Sigmoid colon (tissue), 6 donors: ENCODE measurements at regions not wholly inside any gene's neighbourhood (a gene's known extent, or its start where the extent isn't known, plus 50 kb on each side); places are given as distances from the start of the nearest gene placed in this dataset.

Experiments used
- DNase-seq: peaks from one replicate; pipeline ENCODE4 v3.0.0-alpha.2; 2019
- H3K27ac ChIP-seq, 4 donors: fragments of 200-600 bp; sonication (generic); one replicate each; pipeline ENCODE4 v1.5.1; 2016 to 2019; ENCODE audit warnings: mild to moderate bottlenecking in 1 of 4
- H3K27me3 ChIP-seq, 3 donors: fragments of 200-600 bp; sonication (generic); one replicate each; pipeline ENCODE4 v1.5.1; 2019; ENCODE audit warnings: mild to moderate bottlenecking in 1 of 3
- H3K36me3 ChIP-seq, 4 donors: fragments of 200-600 bp; sonication (generic); one replicate each; pipeline ENCODE4 v1.5.1; 2016 to 2019
- H3K4me1 ChIP-seq, 4 donors: fragments of 200-600 bp; sonication (generic); one replicate each; pipeline ENCODE4 v1.5.1; 2017 to 2019
- H3K4me3 ChIP-seq, 4 donors: fragments of 200-600 bp; sonication (generic); one replicate each; pipeline ENCODE4 v1.5.1; 2017 to 2019; ENCODE audit warnings: mild to moderate bottlenecking in 2 of 4, moderate library complexity in 1 of 4
- H3K9me3 ChIP-seq, 4 donors: fragments of 200-600 bp in 3 of 4; sonication (generic) in 3 of 4; one replicate each; pipeline versions ENCODE4 v1.5.1 to v1.6.1; 2013 to 2019
- CTCF ChIP-seq, 4 experiments: fragments of 450-650 bp in 3 of 4; fragments of 200-600 bp in 1 of 4; IDR thresholded peaks; one replicate each; pipeline ENCODE4 v1.5.1; 2016 to 2019; ENCODE audit warnings: antibody characterized with exemption in 4 of 4, mild to moderate bottlenecking in 3 of 4, moderate library complexity in 2 of 4
- EP300 ChIP-seq, 4 donors: sonication (generic); formaldehyde crosslinking; IDR thresholded peaks; one replicate each; pipeline ENCODE4 v1.6.1; 2017; ENCODE audit warnings: antibody characterized with exemption in 4 of 4
- POLR2A ChIP-seq, 2 donors: fragments of 450-650 bp; IDR thresholded peaks; one replicate each; pipeline ENCODE4 v1.6.1; 2016; ENCODE audit warnings: antibody characterized with exemption in 2 of 2, mild to moderate bottlenecking in 2 of 2, moderate library complexity in 2 of 2
- POLR2AphosphoS5 ChIP-seq, 4 donors: sonication (generic); formaldehyde crosslinking; IDR thresholded peaks; one replicate each; pipeline ENCODE4 v1.6.1; 2017; ENCODE audit warnings: antibody characterized with exemption in 4 of 4
- WGBS, 2 donors: extraction: QIAGEN DNeasy Blood & Tissue Kit; methylation state at CpG; one replicate each; pipeline ENCODE4 v1.1.7; 2013; 5-methylcytosine and 5-hydroxymethylcytosine counted together
- intact Hi-C: fragments of 100-400 bp; cut with DNase I; formaldehyde crosslinking; loops from one replicate; pipeline ENCODE4 v1.15.1; 2023
- donor health status: healthy with polysubstance abuse.
- donor health status: healthy.

- Histone ChIP-seq H3K27me3 (no peaks in the 10 kb centered on the region), H3K4me3 (no peak overlapping the region), H3K9me3 (peaks cover 0 to 5% (median 0%) of the 10 kb centered on the region in 4 donors), H3K27ac (no peak overlapping the region), H3K36me3 (no peaks in the 10 kb centered on the region), H3K4me1 (no peaks in the 10 kb centered on the region)
- WGBS, 2 donors, result 80 to 87% methylated on average over 4 of the region's 4 CpGs
- DNase-seq, result no peak
- no peak for TF ChIP-seq CTCF (IDR thresholded peaks at IDR 0.05)
- no peak for TF ChIP-seq POLR2AphosphoS5 (IDR thresholded peaks at IDR 0.05)
- no peak for TF ChIP-seq EP300 (IDR thresholded peaks at IDR 0.05)
- no peak for TF ChIP-seq POLR2A (IDR thresholded peaks at IDR 0.05)
- intact Hi-C loops, result no loop called here
These were observed 156.0 kb upstream of the SALL1 start for GRCh38 chr16:51306886-51307595.

GRCh38 chr16:51306116-51306515, 155.0 kb upstream of the SALL1 start:
- Histone ChIP-seq H3K27me3 (no peaks in the 10 kb centered on the region), H3K4me1 (no peaks in the 10 kb centered on the region), H3K4me3 (no peak overlapping the region), H3K27ac (no peak overlapping the region), H3K9me3 (peaks cover 0 to 2% (median 0%) of the 10 kb centered on the region in 4 donors), H3K36me3 (no peaks in the 10 kb centered on the region)
- intact Hi-C loops, result no loop called here
- DNase-seq, result no peak
- 64 to 66% methylated on average over 3 of the region's 3 CpGs for WGBS, 2 donors
- TF ChIP-seq CTCF (IDR thresholded peaks at IDR 0.05), result no peak
- TF ChIP-seq EP300 (IDR thresholded peaks at IDR 0.05), result no peak
- TF ChIP-seq POLR2AphosphoS5 (IDR thresholded peaks at IDR 0.05), result no peak
- no peak for TF ChIP-seq POLR2A (IDR thresholded peaks at IDR 0.05)

GRCh38 chr16:51305337-51305736, 154.3 kb upstream of the SALL1 start:
- Histone ChIP-seq H3K27ac (no peak overlapping the region), H3K4me1 (no peaks in the 10 kb centered on the region), H3K27me3 (no peaks in the 10 kb centered on the region), H3K36me3 (no peaks in the 10 kb centered on the region), H3K9me3 (peaks cover 0 to 2% (median 0%) of the 10 kb centered on the region in 4 donors), H3K4me3 (no peak overlapping the region)
- no peak for DNase-seq
- no peak for TF ChIP-seq CTCF (IDR thresholded peaks at IDR 0.05)
- TF ChIP-seq POLR2AphosphoS5 (IDR thresholded peaks at IDR 0.05), result no peak
- no peak for TF ChIP-seq POLR2A (IDR thresholded peaks at IDR 0.05)
- TF ChIP-seq EP300 (IDR thresholded peaks at IDR 0.05), result no peak
- intact Hi-C loops, result no loop called here
- 93 to 96% methylated on average over 2 of the region's 2 CpGs for WGBS, 2 donors

DNA sequence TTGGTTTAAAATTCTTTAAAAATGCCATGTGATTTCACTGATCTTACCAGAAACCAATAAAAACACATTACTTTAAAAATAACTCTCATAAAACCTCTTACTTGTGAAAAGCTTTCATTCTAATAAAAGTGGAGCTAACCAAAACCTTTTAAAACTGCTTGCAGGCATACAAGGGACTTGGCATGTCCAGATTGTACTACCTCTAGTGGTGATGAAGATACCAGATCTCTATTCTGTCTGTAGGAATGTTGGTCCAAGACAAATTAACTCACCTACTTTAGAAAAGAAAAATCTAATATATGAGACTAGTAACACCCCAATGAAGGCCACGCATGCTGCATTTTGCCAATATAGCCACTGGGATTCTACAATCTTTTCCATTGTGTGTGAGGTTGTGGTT, 151.0 kb upstream of the SALL1 start:
- Histone ChIP-seq H3K27me3 (no peaks in the 10 kb centered on the region), H3K4me3 (no peak overlapping the region), H3K27ac (no peak overlapping the region), H3K4me1 (no peaks in the 10 kb centered on the region), H3K36me3 (no peaks in the 10 kb centered on the region), H3K9me3 (peaks cover 0 to 6% (median 2%) of the 10 kb centered on the region in 4 donors)
- TF ChIP-seq POLR2AphosphoS5 (IDR thresholded peaks at IDR 0.05) (no peak), POLR2A (IDR thresholded peaks at IDR 0.05) (no peak), CTCF (IDR thresholded peaks at IDR 0.05) (no peak), EP300 (IDR thresholded peaks at IDR 0.05) (no peak)
- intact Hi-C loops, result no loop called here
- WGBS, 2 donors, result 86 to 88% methylated on average over 1 of the region's 1 CpG
- DNase-seq, result no peak

- no peak for DNase-seq
- 99 to 100% methylated on average over 1 of the region's 1 CpG for WGBS, 2 donors
- intact Hi-C loops, result no loop called here
These were observed 147.7 kb upstream of the SALL1 start for GRCh38 chr16:51298800-51299199.

More at GRCh38 chr16:51298800-51299199, 147.7 kb upstream of the SALL1 start:
- Histone ChIP-seq H3K4me3 (no peak overlapping the region), H3K27ac (no peak overlapping the region), H3K27me3 (no peaks in the 10 kb centered on the region), H3K9me3 (peaks cover 0 to 6% (median 1%) of the 10 kb centered on the region in 4 donors), H3K36me3 (no peaks in the 10 kb centered on the region), H3K4me1 (no peaks in the 10 kb centered on the region)
- TF ChIP-seq POLR2AphosphoS5 (IDR thresholded peaks at IDR 0.05) (no peak), EP300 (IDR thresholded peaks at IDR 0.05) (no peak), POLR2A (IDR thresholded peaks at IDR 0.05) (no peak), CTCF (IDR thresholded peaks at IDR 0.05) (no peak)
